Subcutaneous abdominal adipose tissue (tissue), 5 donors: ENCODE measurements at regions not wholly inside any gene's neighbourhood (a gene's known extent, or its start where the extent isn't known, plus 50 kb on each side); places are given as distances from the start of the nearest gene placed in this dataset.

Source experiments
- H3K27ac ChIP-seq: one replicate; pipeline ENCODE4 v1.7.0; 2013; ENCODE audit warnings: low read depth, mild to moderate bottlenecking, inconsistent platforms, low read length, moderate library complexity
- H3K27me3 ChIP-seq, 5 donors: one replicate each; pipeline ENCODE4 v1.7.0; 2013; ENCODE audit warnings: low read length in 5 of 5, inconsistent platforms in 1 of 5; ENCODE audit not compliant: control insufficient read depth in 5 of 5, insufficient read depth in 4 of 5
- H3K36me3 ChIP-seq, 5 donors: one replicate each; pipeline ENCODE4 v1.7.0; 2013; ENCODE audit warnings: low read length in 5 of 5; ENCODE audit not compliant: control insufficient read depth in 5 of 5, insufficient read depth in 5 of 5
- H3K4me1 ChIP-seq, 5 donors: one replicate each; pipeline ENCODE4 v1.7.0; 2013; ENCODE audit warnings: low read length in 5 of 5, mild to moderate bottlenecking in 3 of 5, moderate library complexity in 1 of 5; ENCODE audit not compliant: control insufficient read depth in 5 of 5, insufficient read depth in 5 of 5
- H3K4me3 ChIP-seq, 5 donors: one replicate each; pipeline ENCODE4 v1.7.0; 2013; ENCODE audit warnings: low read length in 5 of 5, low read depth in 1 of 5
- H3K9ac ChIP-seq, 5 donors: one replicate each; pipeline ENCODE4 v1.7.0; 2013; ENCODE audit warnings: low read length in 5 of 5, mild to moderate bottlenecking in 4 of 5, moderate library complexity in 3 of 5
- H3K9me3 ChIP-seq, 5 donors: one replicate each; pipeline ENCODE4 v1.7.0; 2013; ENCODE audit warnings: low read length in 5 of 5; ENCODE audit not compliant: control insufficient read depth in 5 of 5
- donor health status: healthy.
- donor health status: healthy.
- donor health status: healthy.
- donor health status: healthy.
- donor health status: healthy.

- Histone ChIP-seq H3K36me3 (no peaks in the 10 kb centered on the region), H3K9me3 (no peaks in the 10 kb centered on the region), H3K9ac (no peak overlapping the region), H3K4me3 (no peak overlapping the region), H3K27ac (no peak overlapping the region), H3K27me3 (peaks cover 0 to 2% (median 0%) of the 10 kb centered on the region in 5 donors), H3K4me1 (peaks cover 0 to 16% (median 13%) of the 10 kb centered on the region in 5 donors)
These were observed 83.3 kb upstream of the MED13L start for GRCh38 chr12:116360579-116361413.

GRCh38 chr12:116361414-116362223 is 84.1 kb upstream of the MED13L start:
- H3K36me3 ChIP-seq = no peaks in the 10 kb centered on the region
- H3K4me3 ChIP-seq = no peak overlapping the region
- H3K27ac ChIP-seq = no peak overlapping the region
- H3K4me1 ChIP-seq = peaks cover 0 to 16% (median 13%) of the 10 kb centered on the region in 5 donors
- no peaks in the 10 kb centered on the region for H3K9me3 ChIP-seq
- peaks cover 0 to 7% (median 0%) of the 10 kb centered on the region in 5 donors for H3K27me3 ChIP-seq
- no peak overlapping the region for H3K9ac ChIP-seq

- H3K27me3 ChIP-seq = peaks cover 0 to 7% (median 0%) of the 10 kb centered on the region in 5 donors
- H3K9me3 ChIP-seq = peaks cover 0 to 4% (median 3%) of the 10 kb centered on the region in 5 donors
- H3K9ac ChIP-seq = no peak overlapping the region
These were observed 87.6 kb upstream of the MED13L start for GRCh38 chr12:116365114-116365513.

GRCh38 chr12:116365606-116366455 is 88.3 kb upstream of the MED13L start:
- H3K9me3 ChIP-seq = peaks cover 0 to 4% (median 3%) of the 10 kb centered on the region in 5 donors

More at GRCh38 chr12:116365114-116365513, 87.6 kb upstream of the MED13L start:
- no peak overlapping the region for H3K4me3 ChIP-seq
- no peak overlapping the region for H3K27ac ChIP-seq
- H3K36me3 ChIP-seq = no peaks in the 10 kb centered on the region
- peaks cover 0 to 4% (median 0%) of the 10 kb centered on the region in 5 donors for H3K4me1 ChIP-seq

GRCh38 chr12:116366456-116366776 is 88.9 kb upstream of the MED13L start:
- Histone ChIP-seq H3K4me3 (no peak overlapping the region), H3K27me3 (peaks cover 0 to 5% (median 0%) of the 10 kb centered on the region in 5 donors), H3K27ac (no peak overlapping the region), H3K9ac (no peak overlapping the region), H3K4me1 (peaks cover 0 to 6% (median 0%) of the 10 kb centered on the region in 5 donors), H3K9me3 (peaks cover 0 to 4% (median 3%) of the 10 kb centered on the region in 5 donors), H3K36me3 (no peaks in the 10 kb centered on the region)

More at GRCh38 chr12:116365606-116366455, 88.3 kb upstream of the MED13L start:
- Histone ChIP-seq H3K27ac (no peak overlapping the region), H3K4me1 (peaks cover 0 to 5% (median 0%) of the 10 kb centered on the region in 5 donors), H3K27me3 (peaks cover 0 to 7% (median 0%) of the 10 kb centered on the region in 5 donors), H3K36me3 (no peaks in the 10 kb centered on the region), H3K4me3 (no peak overlapping the region), H3K9ac (no peak overlapping the region)

GRCh38 chr12:116366824-116367223 is 89.3 kb upstream of the MED13L start:
- Histone ChIP-seq H3K36me3 (no peaks in the 10 kb centered on the region), H3K27me3 (peaks cover 0 to 5% (median 0%) of the 10 kb centered on the region in 5 donors), H3K27ac (no peak overlapping the region), H3K4me1 (peaks cover 0 to 6% (median 0%) of the 10 kb centered on the region in 5 donors), H3K9ac (no peak overlapping the region), H3K9me3 (peaks cover 0 to 4% (median 3%) of the 10 kb centered on the region in 5 donors), H3K4me3 (no peak overlapping the region)

- H3K9me3 ChIP-seq = peaks cover 0 to 4% (median 3%) of the 10 kb centered on the region in 5 donors
- H3K4me3 ChIP-seq = no peak overlapping the region
- H3K9ac ChIP-seq = no peak overlapping the region
- H3K4me1 ChIP-seq = peaks cover 0 to 12% (median 6%) of the 10 kb centered on the region in 5 donors
- peaks cover 0 to 5% (median 0%) of the 10 kb centered on the region in 5 donors for H3K27me3 ChIP-seq
- no peak overlapping the region for H3K27ac ChIP-seq
- no peaks in the 10 kb centered on the region for H3K36me3 ChIP-seq
These were observed 91.0 kb upstream of the MED13L start for GRCh38 chr12:116368196-116369194.

- Histone ChIP-seq H3K4me3 (no peak overlapping the region), H3K9me3 (peaks cover 0 to 4% (median 4%) of the 10 kb centered on the region in 5 donors), H3K9ac (no peak overlapping the region), H3K4me1 (peaks cover 0 to 20% (median 13%) of the 10 kb centered on the region in 5 donors), H3K27me3 (peaks cover 0 to 5% (median 0%) of the 10 kb centered on the region in 5 donors), H3K36me3 (no peaks in the 10 kb centered on the region), H3K27ac (no peak overlapping the region)
These were observed 92.5 kb upstream of the MED13L start for GRCh38 chr12:116370004-116370404.
